SJCRH30 (cell line): ENCODE measurements at regions not wholly inside any gene's neighbourhood (a gene's known extent, or its start where the extent isn't known, plus 50 kb on each side); places are given as distances from the start of the nearest gene placed in this dataset.

Source experiments
- DNase-seq, 2 experiments: peaks; one replicate each; pipeline ENCODE4 v3.0.0-alpha.2; 2015 to 2020
- H3K27ac ChIP-seq: fragments of 250-450 bp; sonication (Bioruptor Pico); 2 replicates; pipeline ENCODE4 v1.5.1; 2020; ENCODE audit warnings: mild to moderate bottlenecking, moderate library complexity
- H3K27me3 ChIP-seq: fragments of 250-450 bp; sonication (Bioruptor Pico); 2 replicates; pipeline ENCODE4 v1.5.1; 2020; ENCODE audit warnings: mild to moderate bottlenecking, moderate library complexity
- H3K36me3 ChIP-seq: fragments of 250-450 bp; sonication (Bioruptor Pico); 2 replicates; pipeline ENCODE4 v1.5.1; 2020; ENCODE audit warnings: mild to moderate bottlenecking, moderate library complexity
- H3K4me1 ChIP-seq: fragments of 250-450 bp; sonication (Bioruptor Pico); 2 replicates; pipeline ENCODE4 v1.5.1; 2020; ENCODE audit warnings: mild to moderate bottlenecking, moderate library complexity
- H3K4me3 ChIP-seq: fragments of 250-450 bp; sonication (Bioruptor Pico); 2 replicates; pipeline ENCODE4 v1.5.1; 2020; ENCODE audit warnings: mild to moderate bottlenecking, moderate library complexity
- H3K9me3 ChIP-seq: fragments of 250-450 bp; sonication (Bioruptor Pico); replicated peaks from 2 replicates; pipeline ENCODE4 v1.5.1; 2020; ENCODE audit warnings: mild to moderate bottlenecking, moderate library complexity

- Histone ChIP-seq H3K27me3 (no peaks in the 10 kb centered on the region), H3K4me1 (peaks cover 20% of the 10 kb centered on the region)
- no peak for DNase-seq
Measured at GRCh38 chr9:84107081-84107480, 126.5 kb downstream of the RMI1 start.

GRCh38 chr9:84107995-84108394 lies 127.4 kb downstream of the RMI1 start:
- no peak for DNase-seq
- no peaks in the 10 kb centered on the region for H3K36me3 ChIP-seq
- no peak overlapping the region for H3K27ac ChIP-seq
- peaks cover 6% of the 10 kb centered on the region for H3K9me3 ChIP-seq
- no peaks in the 10 kb centered on the region for H3K27me3 ChIP-seq
- H3K4me3 ChIP-seq: no peak overlapping the region
- peaks cover 22% of the 10 kb centered on the region for H3K4me1 ChIP-seq

More at GRCh38 chr9:84107081-84107480, 126.5 kb downstream of the RMI1 start:
- no peak overlapping the region for H3K4me3 ChIP-seq
- H3K36me3 ChIP-seq: no peaks in the 10 kb centered on the region
- no peaks in the 10 kb centered on the region for H3K9me3 ChIP-seq
- no peak overlapping the region for H3K27ac ChIP-seq

- peak; percentile 92 to 95 for DNase-seq
- peaks cover 12% of the 10 kb centered on the region for H3K9me3 ChIP-seq
- no peak overlapping the region for H3K4me3 ChIP-seq
- no peaks in the 10 kb centered on the region for H3K36me3 ChIP-seq
- peak overlapping the region; percentile 48 for H3K27ac ChIP-seq
- peaks cover 16% of the 10 kb centered on the region for H3K4me1 ChIP-seq
- no peaks in the 10 kb centered on the region for H3K27me3 ChIP-seq
Measured at GRCh38 chr9:84111726-84112125, 131.1 kb downstream of the RMI1 start.

GRCh38 chr9:84121991-84122523 lies 141.5 kb downstream of the RMI1 start:
- Histone ChIP-seq H3K27me3 (no peaks in the 10 kb centered on the region), H3K27ac (peak overlapping the region; percentile 1; the same call in 1 of the 2 replicates), H3K4me1 (peaks cover 33% of the 10 kb centered on the region), H3K36me3 (no peaks in the 10 kb centered on the region), H3K9me3 (no peaks in the 10 kb centered on the region; the same call in 1 of the 2 replicates), H3K4me3 (no peak overlapping the region)
- peak; percentile 68 to 89 for DNase-seq

GRCh38 chr9:84122572-84122971 lies 142.0 kb downstream of the RMI1 start:
- no peak overlapping the region for H3K4me3 ChIP-seq
- H3K4me1 ChIP-seq: peaks cover 33% of the 10 kb centered on the region
- H3K27me3 ChIP-seq: no peaks in the 10 kb centered on the region
- DNase-seq: no peak
- peak overlapping the region; percentile 1; the same call in 1 of the 2 replicates for H3K27ac ChIP-seq
- H3K9me3 ChIP-seq: no peaks in the 10 kb centered on the region
- H3K36me3 ChIP-seq: no peaks in the 10 kb centered on the region

GRCh38 chr9:84123648-84124406 lies 143.2 kb downstream of the RMI1 start:
- no peak overlapping the region; the same call in 1 of the 2 replicates for H3K27ac ChIP-seq
- DNase-seq: no peak
- no peaks in the 10 kb centered on the region for H3K9me3 ChIP-seq
- H3K27me3 ChIP-seq: no peaks in the 10 kb centered on the region
- H3K36me3 ChIP-seq: no peaks in the 10 kb centered on the region
- peaks cover 33% of the 10 kb centered on the region for H3K4me1 ChIP-seq
- H3K4me3 ChIP-seq: no peak overlapping the region

GRCh38 chr9:84125046-84125445 lies 144.4 kb downstream of the RMI1 start:
- Histone ChIP-seq H3K4me1 (peaks cover 33% of the 10 kb centered on the region), H3K27ac (no peak overlapping the region), H3K9me3 (no peaks in the 10 kb centered on the region), H3K27me3 (no peaks in the 10 kb centered on the region), H3K4me3 (no peak overlapping the region), H3K36me3 (no peaks in the 10 kb centered on the region)
- no peak for DNase-seq

- no peak overlapping the region for H3K27ac ChIP-seq
- no peaks in the 10 kb centered on the region for H3K9me3 ChIP-seq
- DNase-seq: no peak
- H3K4me3 ChIP-seq: no peak overlapping the region
- H3K27me3 ChIP-seq: no peaks in the 10 kb centered on the region
- H3K36me3 ChIP-seq: no peaks in the 10 kb centered on the region
- 0 out of 2 replicates have a peak, but pooled peaks cover 7% of the 10 kb centered on the region for H3K4me1 ChIP-seq
Measured at GRCh38 chr9:84129529-84129928, 148.9 kb downstream of the RMI1 start.

- no peak for DNase-seq
- H3K4me1 ChIP-seq: 0 out of 2 replicates have a peak, but pooled peaks cover 9% of the 10 kb centered on the region
- H3K27me3 ChIP-seq: no peaks in the 10 kb centered on the region
- no peaks in the 10 kb centered on the region for H3K36me3 ChIP-seq
- no peak overlapping the region for H3K27ac ChIP-seq
- no peaks in the 10 kb centered on the region for H3K9me3 ChIP-seq
- no peak overlapping the region for H3K4me3 ChIP-seq
Measured at GRCh38 chr9:84136119-84136868, 155.7 kb downstream of the RMI1 start.

- Histone ChIP-seq H3K27ac (no peak overlapping the region), H3K27me3 (no peaks in the 10 kb centered on the region), H3K4me3 (no peak overlapping the region), H3K4me1 (peaks cover 11% of the 10 kb centered on the region), H3K9me3 (no peaks in the 10 kb centered on the region), H3K36me3 (no peaks in the 10 kb centered on the region)
- no peak for DNase-seq
Measured at GRCh38 chr9:84137968-84138367, 157.4 kb downstream of the RMI1 start.

- Histone ChIP-seq H3K4me3 (no peak overlapping the region), H3K27ac (no peak overlapping the region), H3K9me3 (no peaks in the 10 kb centered on the region), H3K27me3 (no peaks in the 10 kb centered on the region), H3K4me1 (peaks cover 10% of the 10 kb centered on the region), H3K36me3 (no peaks in the 10 kb centered on the region)
- no peak for DNase-seq
Measured at GRCh38 chr9:84138541-84138940, 157.9 kb downstream of the RMI1 start.

- H3K27ac ChIP-seq: no peak overlapping the region
Measured at GRCh38 chr9:84139296-84140070, 158.9 kb downstream of the RMI1 start.

GRCh38 chr9:84140535-84141101 lies 160.0 kb downstream of the RMI1 start:
- DNase-seq: no peak
- H3K27ac ChIP-seq: no peak overlapping the region
- H3K36me3 ChIP-seq: no peaks in the 10 kb centered on the region
- H3K4me3 ChIP-seq: no peak overlapping the region
- H3K9me3 ChIP-seq: no peaks in the 10 kb centered on the region
- H3K4me1 ChIP-seq: peaks cover 10% of the 10 kb centered on the region
- H3K27me3 ChIP-seq: no peaks in the 10 kb centered on the region

More at GRCh38 chr9:84139296-84140070, 158.9 kb downstream of the RMI1 start:
- H3K36me3 ChIP-seq: no peaks in the 10 kb centered on the region
- peak overlapping the region; percentile 34 for H3K4me3 ChIP-seq
- DNase-seq: peak; percentile 28 to 58
- H3K4me1 ChIP-seq: peaks cover 10% of the 10 kb centered on the region
- no peaks in the 10 kb centered on the region for H3K9me3 ChIP-seq
- no peaks in the 10 kb centered on the region for H3K27me3 ChIP-seq

- no peaks in the 10 kb centered on the region for H3K36me3 ChIP-seq
- no peak overlapping the region for H3K4me3 ChIP-seq
Measured at GRCh38 chr9:84141741-84142370, 161.3 kb downstream of the RMI1 start.

More at GRCh38 chr9:84141741-84142370, 161.3 kb downstream of the RMI1 start:
- no peak for DNase-seq
- Histone ChIP-seq H3K4me1 (peaks cover 14% of the 10 kb centered on the region), H3K27ac (no peak overlapping the region), H3K9me3 (no peaks in the 10 kb centered on the region), H3K27me3 (no peaks in the 10 kb centered on the region)
